Neural cell (in vitro differentiated cells): ENCODE measurements at regions not wholly inside any gene's neighbourhood (a gene's known extent, or its start where the extent isn't known, plus 50 kb on each side); places are given as distances from the start of the nearest gene placed in this dataset.

Experiments
- H2AFZ ChIP-seq: fragments of 200-600, 300-800 bp; sonication (generic), shearing (Covaris generic); 2 replicates; pipeline ENCODE4 v1.6.0; 2014; ENCODE audit warnings: low read depth, mild to moderate bottlenecking, antibody characterized with exemption, low read length, moderate library complexity
- H3F3A ChIP-seq: fragments of 200-600 bp; shearing (Covaris generic); 2 replicates; pipeline ENCODE4 v1.6.1; 2016; ENCODE audit warnings: mild to moderate bottlenecking, moderate library complexity, mixed read lengths, antibody characterized with exemption, low read length; ENCODE audit not compliant: insufficient read depth, poor library complexity, severe bottlenecking
- H3K27ac ChIP-seq: fragments of 200-600, 300-800 bp; sonication (generic), shearing (Covaris generic); 2 replicates; pipeline ENCODE4 v1.5.1; 2014; ENCODE audit warnings: mild to moderate bottlenecking, low read length, moderate library complexity
- H3K27me3 ChIP-seq: fragments of 300-800, 200-600 bp; sonication (generic), shearing (Covaris generic); 2 replicates; pipeline ENCODE4 v1.6.0; 2014; ENCODE audit warnings: mild to moderate bottlenecking, low read depth, low read length, moderate library complexity; ENCODE audit not compliant: insufficient read depth
- H3K36me3 ChIP-seq: fragments of 300-800, 200-600 bp; sonication (generic), shearing (Covaris generic); 2 replicates; pipeline ENCODE4 v1.5.1; 2014; ENCODE audit warnings: mild to moderate bottlenecking, antibody characterized with exemption, low read length, moderate library complexity; ENCODE audit not compliant: insufficient read depth
- H3K4me2 ChIP-seq: fragments of 300-800, 200-600 bp; sonication (generic), shearing (Covaris generic); 2 replicates; pipeline ENCODE4 v1.6.0; 2014; ENCODE audit warnings: mild to moderate bottlenecking, low read length
- H3K4me3 ChIP-seq: fragments of 300-800, 200-600 bp; sonication (generic), shearing (Covaris generic); 2 replicates; pipeline ENCODE4 v1.5.1; 2014; ENCODE audit warnings: mild to moderate bottlenecking, low read length, moderate library complexity
- H3K79me2 ChIP-seq: fragments of 200-600 bp; shearing (Covaris generic); replicated peaks from 2 replicates; pipeline ENCODE4 v1.6.0; 2014; ENCODE audit warnings: mild to moderate bottlenecking, low read length, moderate library complexity; ENCODE audit not compliant: insufficient read depth
- H3K9ac ChIP-seq: fragments of 300-800, 200-600 bp; sonication (generic), shearing (Covaris generic); 2 replicates; pipeline ENCODE4 v1.6.1; 2016; ENCODE audit warnings: mild to moderate bottlenecking, low read length, mixed read lengths
- H3K9me2 ChIP-seq: fragments of 200-600 bp; shearing (Covaris generic); 2 replicates; pipeline ENCODE4 v1.6.1; 2016; ENCODE audit warnings: mild to moderate bottlenecking, low read length, mixed read lengths; ENCODE audit not compliant: insufficient read depth
- H3K9me3 ChIP-seq: fragments of 200-600, 300-800 bp; sonication (generic), shearing (Covaris generic); 2 replicates; pipeline ENCODE4 v1.6.1; 2016; ENCODE audit warnings: mild to moderate bottlenecking, mixed run types, low read length, moderate library complexity, mixed read lengths
- H4K20me1 ChIP-seq: fragments of 200-600 bp; shearing (Covaris generic); 2 replicates; pipeline ENCODE4 v1.6.1; 2016; ENCODE audit warnings: mild to moderate bottlenecking, mixed run types; ENCODE audit not compliant: insufficient read depth
- EP300 ChIP-seq: fragments of 450-650 bp; conservative IDR thresholded peaks from 2 replicates; pipeline ENCODE4 v1.6.1; 2014; ENCODE audit warnings: antibody characterized with exemption, mild to moderate bottlenecking, moderate library complexity; ENCODE audit not compliant: poor library complexity, severe bottlenecking
- EZH2 ChIP-seq: fragments of 200-600, 300-800 bp; shearing (Covaris generic), sonication (generic); IDR thresholded peaks from 2 replicates; pipeline ENCODE4 v1.6.1; 2014; ENCODE audit warnings: antibody characterized with exemption, low read length, borderline replicate concordance, mild to moderate bottlenecking; ENCODE audit not compliant: insufficient read depth, poor library complexity, severe bottlenecking
- MXI1 ChIP-seq: fragments of 450-650 bp; conservative IDR thresholded peaks from 2 replicates; pipeline ENCODE4 v1.6.1; 2014; ENCODE audit warnings: antibody characterized with exemption, mild to moderate bottlenecking; ENCODE audit not compliant: poor library complexity, severe bottlenecking
- POLR2AphosphoS5 ChIP-seq: IDR thresholded peaks from 2 replicates; pipeline ENCODE4 v1.6.1; 2012
- RAD21 ChIP-seq: fragments of 450-650 bp; conservative IDR thresholded peaks from 2 replicates; pipeline ENCODE4 v1.6.1; 2014; ENCODE audit warnings: antibody characterized with exemption, mild to moderate bottlenecking, moderate library complexity
- SMC3 ChIP-seq: fragments of 450-650 bp; conservative IDR thresholded peaks from 2 replicates; pipeline ENCODE4 v1.6.1; 2014; ENCODE audit warnings: antibody characterized with exemption, mild to moderate bottlenecking, moderate library complexity; ENCODE audit not compliant: poor library complexity
- TAF1 ChIP-seq: IDR thresholded peaks from 2 replicates; pipeline ENCODE4 v1.6.1; 2012; ENCODE audit warnings: low read depth
- TF ChIP-seq, protein P1 (sequence below): fragments of 450-650 bp; IDR thresholded peaks from 2 replicates; pipeline ENCODE4 v1.5.1; 2014; ENCODE audit warnings: antibody characterized with exemption, mild to moderate bottlenecking, moderate library complexity; ENCODE audit not compliant: poor library complexity, severe bottlenecking
- TF ChIP-seq, protein P2 (sequence below): IDR thresholded peaks from 2 replicates; pipeline ENCODE4 v1.6.1; 2012; ENCODE audit warnings: borderline replicate concordance

DNA sequence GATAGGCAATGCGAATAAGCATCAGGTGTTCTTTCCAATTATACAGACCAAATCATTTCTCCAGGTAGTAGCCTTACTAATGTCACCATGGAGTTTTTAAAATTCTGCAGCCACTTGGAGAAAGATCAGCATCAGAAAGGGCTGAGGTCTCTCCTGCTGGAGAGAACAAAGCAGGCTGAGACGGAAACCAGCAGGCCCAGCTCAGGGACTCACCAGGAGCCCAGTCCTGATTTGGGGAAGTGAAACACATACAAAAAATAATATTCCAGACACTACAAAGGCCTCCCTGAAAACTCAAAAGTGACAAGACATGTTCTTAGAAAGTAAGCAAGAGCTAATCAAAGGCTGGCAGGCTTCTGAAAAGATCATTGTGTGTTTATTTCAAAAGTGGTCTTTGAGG is 207.1 kb upstream of the GHITM start:
- no peaks in the 10 kb centered on the region for H3F3A ChIP-seq
- H3K9me3 ChIP-seq = no peaks in the 10 kb centered on the region
- no peak overlapping the region for H3K4me3 ChIP-seq
- TF ChIP-seq, protein P1, sequence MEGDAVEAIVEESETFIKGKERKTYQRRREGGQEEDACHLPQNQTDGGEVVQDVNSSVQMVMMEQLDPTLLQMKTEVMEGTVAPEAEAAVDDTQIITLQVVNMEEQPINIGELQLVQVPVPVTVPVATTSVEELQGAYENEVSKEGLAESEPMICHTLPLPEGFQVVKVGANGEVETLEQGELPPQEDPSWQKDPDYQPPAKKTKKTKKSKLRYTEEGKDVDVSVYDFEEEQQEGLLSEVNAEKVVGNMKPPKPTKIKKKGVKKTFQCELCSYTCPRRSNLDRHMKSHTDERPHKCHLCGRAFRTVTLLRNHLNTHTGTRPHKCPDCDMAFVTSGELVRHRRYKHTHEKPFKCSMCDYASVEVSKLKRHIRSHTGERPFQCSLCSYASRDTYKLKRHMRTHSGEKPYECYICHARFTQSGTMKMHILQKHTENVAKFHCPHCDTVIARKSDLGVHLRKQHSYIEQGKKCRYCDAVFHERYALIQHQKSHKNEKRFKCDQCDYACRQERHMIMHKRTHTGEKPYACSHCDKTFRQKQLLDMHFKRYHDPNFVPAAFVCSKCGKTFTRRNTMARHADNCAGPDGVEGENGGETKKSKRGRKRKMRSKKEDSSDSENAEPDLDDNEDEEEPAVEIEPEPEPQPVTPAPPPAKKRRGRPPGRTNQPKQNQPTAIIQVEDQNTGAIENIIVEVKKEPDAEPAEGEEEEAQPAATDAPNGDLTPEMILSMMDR = no peak
- no peak for TF ChIP-seq POLR2AphosphoS5
- H2AFZ ChIP-seq = no peak overlapping the region
- no peak overlapping the region for H3K9ac ChIP-seq
- no peaks in the 10 kb centered on the region for H3K36me3 ChIP-seq
- no peak overlapping the region for H3K4me2 ChIP-seq
- H3K9me2 ChIP-seq = no peaks in the 10 kb centered on the region
- H3K79me2 ChIP-seq = no peaks in the 10 kb centered on the region
- no peaks in the 10 kb centered on the region for H3K27me3 ChIP-seq
- no peaks in the 10 kb centered on the region for H4K20me1 ChIP-seq
- H3K27ac ChIP-seq = no peak overlapping the region

DNA sequence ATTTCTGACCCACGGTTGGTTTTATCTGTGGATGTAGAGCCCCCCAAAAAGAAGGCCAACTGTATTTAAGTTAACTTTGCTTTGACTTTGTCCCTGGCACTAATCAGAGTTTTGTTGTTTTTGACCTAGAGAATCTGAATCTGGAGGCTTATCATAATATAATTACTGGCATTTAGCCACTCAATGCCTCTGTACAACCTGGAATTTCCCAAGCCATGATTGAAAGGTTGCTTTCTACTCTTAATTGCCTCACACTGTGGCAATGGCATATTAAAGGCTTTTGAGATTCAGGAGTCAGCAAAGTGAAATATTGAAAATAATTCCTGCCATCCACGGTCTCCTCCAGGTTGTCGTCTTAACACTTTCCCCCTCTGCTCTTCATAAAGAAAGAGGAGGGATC is 205.2 kb upstream of the GHITM start:
- H3K36me3 ChIP-seq = no peaks in the 10 kb centered on the region
- TF ChIP-seq EZH2 = no peak
- TF ChIP-seq POLR2AphosphoS5 = no peak
- TF ChIP-seq RAD21 = no peak
- no peak for TF ChIP-seq SMC3
- TF ChIP-seq EP300 = no peak
- TF ChIP-seq, protein P1 = no peak
- TF ChIP-seq, protein P2, sequence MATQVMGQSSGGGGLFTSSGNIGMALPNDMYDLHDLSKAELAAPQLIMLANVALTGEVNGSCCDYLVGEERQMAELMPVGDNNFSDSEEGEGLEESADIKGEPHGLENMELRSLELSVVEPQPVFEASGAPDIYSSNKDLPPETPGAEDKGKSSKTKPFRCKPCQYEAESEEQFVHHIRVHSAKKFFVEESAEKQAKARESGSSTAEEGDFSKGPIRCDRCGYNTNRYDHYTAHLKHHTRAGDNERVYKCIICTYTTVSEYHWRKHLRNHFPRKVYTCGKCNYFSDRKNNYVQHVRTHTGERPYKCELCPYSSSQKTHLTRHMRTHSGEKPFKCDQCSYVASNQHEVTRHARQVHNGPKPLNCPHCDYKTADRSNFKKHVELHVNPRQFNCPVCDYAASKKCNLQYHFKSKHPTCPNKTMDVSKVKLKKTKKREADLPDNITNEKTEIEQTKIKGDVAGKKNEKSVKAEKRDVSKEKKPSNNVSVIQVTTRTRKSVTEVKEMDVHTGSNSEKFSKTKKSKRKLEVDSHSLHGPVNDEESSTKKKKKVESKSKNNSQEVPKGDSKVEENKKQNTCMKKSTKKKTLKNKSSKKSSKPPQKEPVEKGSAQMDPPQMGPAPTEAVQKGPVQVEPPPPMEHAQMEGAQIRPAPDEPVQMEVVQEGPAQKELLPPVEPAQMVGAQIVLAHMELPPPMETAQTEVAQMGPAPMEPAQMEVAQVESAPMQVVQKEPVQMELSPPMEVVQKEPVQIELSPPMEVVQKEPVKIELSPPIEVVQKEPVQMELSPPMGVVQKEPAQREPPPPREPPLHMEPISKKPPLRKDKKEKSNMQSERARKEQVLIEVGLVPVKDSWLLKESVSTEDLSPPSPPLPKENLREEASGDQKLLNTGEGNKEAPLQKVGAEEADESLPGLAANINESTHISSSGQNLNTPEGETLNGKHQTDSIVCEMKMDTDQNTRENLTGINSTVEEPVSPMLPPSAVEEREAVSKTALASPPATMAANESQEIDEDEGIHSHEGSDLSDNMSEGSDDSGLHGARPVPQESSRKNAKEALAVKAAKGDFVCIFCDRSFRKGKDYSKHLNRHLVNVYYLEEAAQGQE = no peak
- no peak for TF ChIP-seq TAF1
- no peak for TF ChIP-seq MXI1
- no peak overlapping the region for H3K4me3 ChIP-seq
- no peaks in the 10 kb centered on the region for H3K27me3 ChIP-seq
- H3K9ac ChIP-seq = no peak overlapping the region
- no peaks in the 10 kb centered on the region for H3K79me2 ChIP-seq
- H3K9me2 ChIP-seq = no peaks in the 10 kb centered on the region
- no peak overlapping the region for H3K27ac ChIP-seq
- H4K20me1 ChIP-seq = no peaks in the 10 kb centered on the region
- H2AFZ ChIP-seq = no peak overlapping the region
- H3K4me2 ChIP-seq = no peak overlapping the region
- H3F3A ChIP-seq = no peaks in the 10 kb centered on the region
- H3K9me3 ChIP-seq = no peaks in the 10 kb centered on the region
